Omental fat pad (tissue), 3 donors: ENCODE measurements at regions not wholly inside any gene's neighbourhood (a gene's known extent, or its start where the extent isn't known, plus 50 kb on each side); places are given as distances from the start of the nearest gene placed in this dataset.

ENCODE experiments used
- ATAC-seq: fragments of 150-250 bp; one replicate; pipeline ENCODE4 v1.9.1; 2016; ENCODE audit warnings: mild to moderate bottlenecking, moderate library complexity; ENCODE audit not compliant: low FRiP score
- DNase-seq: peaks from one replicate; pipeline ENCODE4 v3.0.0-alpha.2; 2019; ENCODE audit warnings: low spot score
- CTCF ChIP-seq, 3 donors: fragments of 450-650 bp; IDR thresholded peaks; one replicate each; pipeline ENCODE4 v1.5.1; 2016 to 2017; ENCODE audit warnings: antibody characterized with exemption in 3 of 3, mild to moderate bottlenecking in 3 of 3, moderate library complexity in 2 of 3

DNA sequence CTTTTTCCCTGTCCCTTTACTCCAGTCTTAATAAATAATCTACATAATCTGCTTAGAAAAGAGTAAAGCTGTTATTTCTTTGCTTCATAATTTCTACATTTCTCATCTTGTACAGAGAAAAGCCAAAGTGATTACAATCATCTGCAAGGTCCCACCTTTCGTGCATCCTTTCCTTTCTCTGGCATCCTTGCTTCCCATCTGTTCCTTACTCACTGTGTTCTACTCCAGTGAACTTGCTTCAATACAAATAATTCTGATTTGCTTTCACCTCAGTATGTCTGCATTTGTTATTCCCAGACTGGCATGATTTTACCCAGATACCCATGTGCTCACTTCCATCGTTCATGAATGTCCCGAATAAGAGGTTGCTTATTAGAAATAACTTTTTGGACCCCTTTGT, 99.4 kb upstream of the DSEL start:
- no peak for TF ChIP-seq CTCF (IDR thresholded peaks at IDR 0.05)
- no peak for ATAC-seq

GRCh38 chr18:67613731-67614130, 97.2 kb upstream of the DSEL start:
- no peak for TF ChIP-seq CTCF (IDR thresholded peaks at IDR 0.05)
- DNase-seq = no peak
- no peak for ATAC-seq

More for the DNA sequence above, 99.4 kb upstream of the DSEL start:
- DNase-seq = no peak

DNA sequence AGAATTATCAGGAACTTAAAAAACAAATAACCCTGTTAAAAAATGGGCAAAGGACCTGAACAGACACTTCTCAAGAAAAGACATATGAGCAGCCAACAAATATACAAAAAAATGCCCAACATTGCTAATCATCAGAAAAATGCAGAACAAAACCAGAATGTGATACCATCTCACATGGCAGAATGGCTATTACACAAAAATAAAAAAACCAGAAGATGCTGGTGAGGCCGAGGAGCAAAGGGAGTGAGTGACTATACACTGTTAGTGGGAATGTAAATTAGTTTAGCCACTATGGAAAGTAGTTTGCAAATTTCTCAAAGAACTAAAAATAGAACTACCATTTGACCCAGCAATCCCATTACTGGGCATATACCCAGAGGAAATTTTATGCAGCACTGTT, 95.8 kb upstream of the DSEL start:
- ATAC-seq (no peak), DNase-seq (no peak)
- TF ChIP-seq CTCF (IDR thresholded peaks at IDR 0.05) = no peak

DNA sequence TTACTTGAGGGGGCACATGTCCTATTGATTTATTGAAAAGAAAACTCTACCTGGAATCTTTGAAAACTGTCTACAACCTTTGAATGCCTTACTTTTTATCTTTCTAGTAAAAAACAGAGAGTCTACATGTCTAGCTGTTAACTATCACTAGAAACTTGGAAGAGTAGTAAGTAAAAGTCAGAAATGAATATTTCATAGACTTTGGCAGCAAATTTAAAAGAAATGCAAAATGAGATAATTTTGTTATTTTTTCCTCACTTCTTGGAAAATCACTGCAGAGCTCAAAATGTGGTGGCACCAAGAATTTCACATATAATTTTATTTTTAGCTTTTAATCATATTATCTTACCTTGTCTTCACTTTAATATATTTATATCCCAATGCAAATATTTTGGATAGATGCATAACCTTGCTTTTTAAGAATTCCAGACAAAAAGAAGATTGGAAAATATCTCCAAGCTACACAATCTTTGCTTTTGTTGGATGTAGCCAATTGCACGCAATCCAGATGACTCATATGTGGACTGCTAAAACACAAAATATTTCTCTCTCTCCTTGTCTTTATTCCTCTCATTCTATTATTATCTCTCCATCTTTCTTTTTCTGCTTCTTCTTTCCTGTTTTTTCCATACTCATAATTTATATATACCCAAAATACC, 92.2 kb upstream of the DSEL start:
- DNase-seq (no peak), ATAC-seq (no peak)
- TF ChIP-seq CTCF (IDR thresholded peaks at IDR 0.05) = no peak

DNA sequence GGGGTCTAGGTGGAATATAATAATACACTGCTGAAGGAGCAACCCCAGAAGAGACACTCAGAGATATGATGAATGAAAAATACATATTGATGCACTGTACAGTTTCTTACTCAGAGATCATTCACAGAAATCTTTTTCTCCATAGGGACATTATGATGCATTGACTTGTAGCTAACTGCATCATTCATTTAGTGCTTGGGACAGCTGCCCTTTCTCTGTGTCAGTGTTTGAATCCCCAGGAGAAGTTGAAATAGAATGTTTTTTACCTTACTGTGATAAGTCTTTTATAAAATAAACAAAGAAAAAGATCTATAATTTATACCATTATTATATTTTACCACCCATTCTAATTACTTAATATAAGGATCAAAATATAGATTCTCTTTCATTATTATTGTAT, 91.7 kb upstream of the DSEL start:
- DNase-seq = no peak
- TF ChIP-seq CTCF (IDR thresholded peaks at IDR 0.05) = no peak
- ATAC-seq = no peak

GRCh38 chr18:67600181-67601180, 84.0 kb upstream of the DSEL start:
- no peak for DNase-seq
- TF ChIP-seq CTCF (IDR thresholded peaks at IDR 0.05) = no peak
- ATAC-seq = no peak
